Gastroesophageal sphincter (tissue), 3 donors: ENCODE measurements at regions not wholly inside any gene's neighbourhood (a gene's known extent, or its start where the extent isn't known, plus 50 kb on each side); places are given as distances from the start of the nearest gene placed in this dataset.

Source experiments
- CTCF ChIP-seq, 4 experiments: fragments of 200-600 bp in 2 of 4; fragments of 450-650 bp in 2 of 4; sonication (generic) in 1 of 4; IDR thresholded peaks; one replicate each; pipeline ENCODE4 v1.5.1; 2017 to 2019; ENCODE audit warnings: antibody characterized with exemption in 4 of 4, mild to moderate bottlenecking in 2 of 4, moderate library complexity in 2 of 4
- EP300 ChIP-seq: sonication (generic); formaldehyde crosslinking; IDR thresholded peaks from one replicate; pipeline ENCODE4 v1.6.1; 2017; ENCODE audit warnings: antibody characterized with exemption, mild to moderate bottlenecking
- POLR2A ChIP-seq, 2 donors: fragments of 450-650 bp; IDR thresholded peaks; one replicate each; pipeline ENCODE4 v1.6.1; 2017; ENCODE audit warnings: antibody characterized with exemption in 2 of 2, mild to moderate bottlenecking in 2 of 2, moderate library complexity in 1 of 2
- POLR2AphosphoS5 ChIP-seq: sonication (generic); formaldehyde crosslinking; IDR thresholded peaks from one replicate; pipeline ENCODE4 v1.6.1; 2017; ENCODE audit warnings: antibody characterized with exemption

GRCh38 chr1:5286244-5286643 is 631.8 kb downstream of the AJAP1 start:
- TF ChIP-seq POLR2AphosphoS5 (no peak), CTCF (IDR thresholded peaks at IDR 0.05) (no peak), POLR2A (IDR thresholded peaks at IDR 0.05) (no peak), EP300 (no peak)
